NT2/D1 (cell line): ENCODE measurements at regions not wholly inside any gene's neighbourhood (a gene's known extent, or its start where the extent isn't known, plus 50 kb on each side); places are given as distances from the start of the nearest gene placed in this dataset.

Source experiments
- DNase-seq: peaks from one replicate; pipeline ENCODE4 v3.0.0-alpha.2; 2011; ENCODE audit warnings: low read depth, low spot score
- H3K27me3 ChIP-seq: 2 replicates; pipeline ENCODE4 v1.6.0; 2011; ENCODE audit warnings: mild to moderate bottlenecking; ENCODE audit not compliant: insufficient read length, insufficient read depth
- H3K36me3 ChIP-seq: 2 replicates; pipeline ENCODE4 v1.6.1; 2011; ENCODE audit warnings: mild to moderate bottlenecking, low read length, mixed read lengths; ENCODE audit not compliant: insufficient read depth, insufficient read length
- H3K4me1 ChIP-seq: 2 replicates; pipeline ENCODE4 v1.5.1; 2011; ENCODE audit not compliant: insufficient read depth, insufficient read length
- H3K4me3 ChIP-seq: 2 replicates; pipeline ENCODE4 v1.5.1; 2011; ENCODE audit warnings: low read depth; ENCODE audit not compliant: insufficient read length
- H3K9ac ChIP-seq: 2 replicates; pipeline ENCODE4 v1.6.0; 2011; ENCODE audit warnings: low read depth; ENCODE audit not compliant: insufficient read length
- H3K9me3 ChIP-seq: 2 replicates; pipeline ENCODE4 v1.5.1; 2011; ENCODE audit warnings: mild to moderate bottlenecking, low read length; ENCODE audit not compliant: insufficient read depth
- SUZ12 ChIP-seq: IDR thresholded peaks from 2 replicates; pipeline ENCODE4 v1.6.1; 2011; ENCODE audit not compliant: insufficient read length, insufficient read depth; ENCODE audit errors: extremely low read depth
- YY1 ChIP-seq: IDR thresholded peaks from 2 replicates; pipeline ENCODE4 v1.6.1; 2011; ENCODE audit not compliant: insufficient read length, insufficient read depth
- ZNF274 ChIP-seq: IDR thresholded peaks from 2 replicates; pipeline ENCODE4 v1.6.1; 2011; ENCODE audit warnings: mild to moderate bottlenecking, low read depth, low read length

DNA sequence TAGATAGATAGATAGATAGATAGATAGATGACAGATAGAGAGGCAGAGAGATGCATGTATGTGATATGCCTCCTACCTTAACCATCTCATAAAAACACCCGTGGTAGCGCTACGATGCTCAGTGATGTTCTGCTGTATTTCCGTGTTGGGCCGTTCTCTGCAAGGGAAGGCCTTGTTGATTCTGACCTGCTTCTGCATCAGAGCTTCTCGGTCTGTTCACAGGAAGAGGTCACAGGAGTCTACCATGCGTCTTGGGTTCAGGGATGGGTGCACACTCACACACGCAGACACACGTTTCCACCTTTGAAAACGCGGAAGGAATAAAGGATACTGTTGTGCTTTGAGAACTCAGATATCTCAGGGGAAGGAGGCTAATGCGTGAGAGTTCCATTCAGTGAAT is 316.9 kb downstream of the TEX29 start:
- no peak overlapping the region for H3K4me3 ChIP-seq
- no peak for DNase-seq

DNA sequence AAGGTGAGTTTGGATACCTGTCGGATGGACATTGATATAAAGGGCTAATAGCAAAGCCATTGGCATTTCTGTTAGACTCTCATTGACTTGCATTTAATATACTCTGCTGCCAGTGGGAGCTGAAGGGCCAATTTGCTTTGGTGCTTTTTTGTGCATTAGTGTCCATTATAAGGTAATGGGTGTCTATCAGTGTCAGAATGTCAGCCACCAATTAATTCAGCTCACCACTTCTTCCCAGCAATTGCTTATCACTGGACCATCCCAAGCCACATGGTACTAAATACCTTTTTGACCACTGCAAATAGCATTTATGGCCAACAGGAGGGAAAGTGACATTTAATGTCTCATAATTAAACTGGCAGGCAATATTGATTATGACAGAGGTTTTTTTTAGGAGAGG is 317.8 kb downstream of the TEX29 start:
- no peak overlapping the region for H3K9ac ChIP-seq
- TF ChIP-seq SUZ12, result no peak
- TF ChIP-seq ZNF274, result no peak
- no peak for TF ChIP-seq YY1
- no peak overlapping the region for H3K4me3 ChIP-seq
- no peaks in the 10 kb centered on the region for H3K27me3 ChIP-seq
- H3K9me3 ChIP-seq, result peaks cover 3% of the 10 kb centered on the region; the same call in 1 of the 2 replicates
- H3K4me1 ChIP-seq, result no peaks in the 10 kb centered on the region
- H3K36me3 ChIP-seq, result no peaks in the 10 kb centered on the region
- no peak for DNase-seq

More for the DNA sequence above, 316.9 kb downstream of the TEX29 start:
- Histone ChIP-seq H3K36me3 (no peaks in the 10 kb centered on the region), H3K27me3 (no peaks in the 10 kb centered on the region), H3K4me1 (no peaks in the 10 kb centered on the region), H3K9me3 (peaks cover 3% of the 10 kb centered on the region; the same call in 1 of the 2 replicates), H3K9ac (no peak overlapping the region)
- no peak for TF ChIP-seq SUZ12
- TF ChIP-seq ZNF274, result no peak
- TF ChIP-seq YY1, result no peak

DNA sequence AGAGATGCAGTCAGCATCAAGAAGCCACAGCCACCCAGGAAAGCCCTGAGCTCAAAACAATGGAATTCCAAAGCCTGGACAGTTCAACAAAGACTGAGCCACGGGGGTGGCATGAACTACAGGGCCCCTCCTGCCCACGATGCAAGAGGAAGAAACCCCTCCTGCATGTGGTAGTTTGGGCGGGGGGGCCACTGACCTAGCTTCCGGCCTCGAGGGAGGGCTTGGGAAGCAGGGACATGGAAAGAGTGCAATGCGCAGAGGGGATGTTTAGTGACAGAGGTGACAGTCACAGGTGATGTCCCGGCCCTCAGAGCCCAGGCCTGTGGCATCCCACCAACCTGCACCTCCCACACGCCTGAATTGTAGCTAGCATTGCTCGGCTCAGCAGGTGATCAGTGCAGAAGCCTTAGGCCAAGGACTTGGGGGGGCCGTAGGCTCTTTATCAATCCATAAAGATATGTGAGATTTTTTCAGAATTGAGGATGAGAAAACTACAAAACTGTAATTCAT is 318.8 kb downstream of the TEX29 start:
- no peak overlapping the region for H3K4me3 ChIP-seq
- H3K9me3 ChIP-seq, result peaks cover 3% of the 10 kb centered on the region; the same call in 1 of the 2 replicates
- TF ChIP-seq YY1 (no peak), SUZ12 (no peak), ZNF274 (no peak)
- H3K4me1 ChIP-seq, result no peaks in the 10 kb centered on the region
- no peak overlapping the region for H3K9ac ChIP-seq
- H3K27me3 ChIP-seq, result no peaks in the 10 kb centered on the region
- no peak for DNase-seq
- H3K36me3 ChIP-seq, result no peaks in the 10 kb centered on the region

- Histone ChIP-seq H3K4me1 (no peaks in the 10 kb centered on the region), H3K9me3 (peaks cover 3% of the 10 kb centered on the region; the same call in 1 of the 2 replicates), H3K4me3 (no peak overlapping the region), H3K9ac (no peak overlapping the region), H3K27me3 (no peaks in the 10 kb centered on the region), H3K36me3 (no peaks in the 10 kb centered on the region)
- DNase-seq, result no peak
- no peak for TF ChIP-seq ZNF274
- TF ChIP-seq YY1, result no peak
These were observed 319.6 kb downstream of the TEX29 start for GRCh38 chr13:111640006-111640405.

DNA sequence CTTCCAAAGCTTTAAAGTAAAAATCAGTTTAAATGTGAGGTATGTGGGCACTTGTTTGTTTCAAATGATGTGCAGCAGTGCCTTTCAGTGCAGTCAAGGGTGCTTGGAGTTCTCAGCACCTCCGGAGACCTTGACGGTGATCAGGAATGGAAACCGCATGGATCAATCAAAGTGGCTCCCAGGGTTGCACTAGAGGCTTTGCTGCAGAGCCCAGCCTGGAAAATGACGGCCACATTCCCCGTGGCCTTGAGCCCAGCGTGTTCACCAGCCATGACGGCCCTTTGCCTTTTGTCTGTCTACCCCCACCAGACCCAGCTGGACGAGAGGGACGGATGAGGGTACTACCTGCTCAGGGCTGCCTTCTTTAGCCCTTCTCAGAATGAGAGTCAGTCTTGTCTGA is 320.0 kb downstream of the TEX29 start:
- no peak for DNase-seq
- TF ChIP-seq YY1, result no peak
- no peak for TF ChIP-seq ZNF274
- H3K9me3 ChIP-seq, result no peaks in the 10 kb centered on the region
- H3K4me3 ChIP-seq, result no peak overlapping the region
- no peaks in the 10 kb centered on the region for H3K36me3 ChIP-seq
- H3K4me1 ChIP-seq, result no peaks in the 10 kb centered on the region
- no peaks in the 10 kb centered on the region for H3K27me3 ChIP-seq
- no peak overlapping the region for H3K9ac ChIP-seq

DNA sequence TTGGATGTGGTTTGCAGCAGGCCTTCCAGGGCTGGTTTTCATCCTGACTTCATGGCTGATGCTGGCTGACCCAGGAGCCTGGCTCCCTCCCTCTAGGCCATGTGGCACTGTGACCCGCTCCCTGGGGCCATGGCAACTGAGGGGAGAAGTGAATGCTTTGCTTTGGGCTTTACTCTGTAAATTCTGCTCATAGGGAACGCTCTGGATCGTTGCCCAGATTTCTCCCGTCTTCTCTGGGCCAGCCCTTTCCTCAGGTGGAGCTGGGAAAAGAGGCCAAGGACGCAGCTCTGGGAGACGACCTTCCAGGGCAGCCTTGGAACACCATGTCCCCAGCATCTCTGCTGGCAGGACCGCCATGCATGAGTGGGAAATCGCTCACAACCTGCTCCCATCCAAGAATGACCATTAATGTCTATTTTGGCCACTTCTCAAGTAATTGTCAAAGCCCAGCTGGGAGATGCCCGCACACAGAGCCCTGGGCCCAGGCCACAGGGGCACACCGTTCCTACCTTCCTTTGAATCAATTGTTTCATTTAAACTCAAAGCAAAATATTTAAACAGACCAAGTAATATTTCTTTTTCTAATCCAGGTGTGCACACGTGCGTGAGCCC is 321.8 kb downstream of the TEX29 start:
- Histone ChIP-seq H3K4me3 (no peak overlapping the region), H3K36me3 (no peaks in the 10 kb centered on the region), H3K9ac (no peak overlapping the region), H3K9me3 (no peaks in the 10 kb centered on the region), H3K27me3 (no peaks in the 10 kb centered on the region), H3K4me1 (no peaks in the 10 kb centered on the region)
- TF ChIP-seq ZNF274, result no peak
- TF ChIP-seq SUZ12, result no peak
- no peak for TF ChIP-seq YY1
- DNase-seq, result no peak

GRCh38 chr13:111644750-111645149 is 324.3 kb downstream of the TEX29 start:
- DNase-seq, result no peak
- H3K9ac ChIP-seq, result no peak overlapping the region
- no peak overlapping the region for H3K4me3 ChIP-seq
- H3K4me1 ChIP-seq, result no peaks in the 10 kb centered on the region
- H3K27me3 ChIP-seq, result no peaks in the 10 kb centered on the region
- no peaks in the 10 kb centered on the region for H3K9me3 ChIP-seq
- no peaks in the 10 kb centered on the region for H3K36me3 ChIP-seq
- no peak for TF ChIP-seq SUZ12
- TF ChIP-seq ZNF274, result no peak
- TF ChIP-seq YY1, result no peak
